SHP77 (cell line): ENCODE measurements at regions not wholly inside any gene's neighbourhood (a gene's known extent, or its start where the extent isn't known, plus 50 kb on each side); places are given as distances from the start of the nearest gene placed in this dataset.
A peak's percentile ranks its signal among the peaks of the same experiment; 100 is the strongest.

ENCODE experiments used
- DNase-seq, 2 experiments: peaks; one replicate each; lab custom pipeline; 2025; lab: John Stamatoyannopoulos, UW

DNA sequence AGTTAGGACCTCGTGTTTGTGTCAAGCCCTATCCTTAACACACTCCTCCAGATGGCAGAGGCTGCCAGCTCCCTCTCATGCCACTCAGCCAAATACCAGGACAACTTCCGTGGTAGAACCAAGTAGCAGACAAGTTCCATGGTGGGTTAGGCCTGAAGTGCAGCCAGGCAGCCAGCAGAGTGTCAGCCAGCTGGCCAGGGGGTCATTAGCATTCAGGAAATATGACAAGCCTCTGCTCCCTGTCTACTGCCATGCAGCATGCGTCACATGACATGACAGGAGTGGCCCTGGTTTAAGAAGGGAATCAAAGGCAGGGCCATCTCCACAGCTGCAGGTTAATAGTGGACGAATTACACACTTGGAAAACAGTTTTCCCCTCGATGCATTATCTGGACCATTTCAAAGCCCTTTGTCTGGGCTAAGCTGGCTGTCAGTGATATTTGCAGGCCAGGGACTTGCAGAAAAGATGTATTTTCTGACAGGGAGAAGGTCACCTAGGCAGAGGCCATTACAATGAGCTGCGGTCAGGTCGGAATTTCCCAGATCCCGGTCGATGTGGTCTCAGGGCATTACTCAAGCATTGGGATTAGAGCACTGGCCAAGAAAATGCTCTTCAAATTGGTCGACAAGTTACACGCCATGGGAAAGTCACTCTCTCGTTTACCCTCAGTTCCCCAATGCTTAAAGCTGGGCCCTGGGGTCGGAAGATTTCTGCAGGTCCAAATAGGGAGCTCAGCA is 461.7 kb upstream of the CADM1 start:
- DNase-seq: peak; percentile 43 to 80

DNA sequence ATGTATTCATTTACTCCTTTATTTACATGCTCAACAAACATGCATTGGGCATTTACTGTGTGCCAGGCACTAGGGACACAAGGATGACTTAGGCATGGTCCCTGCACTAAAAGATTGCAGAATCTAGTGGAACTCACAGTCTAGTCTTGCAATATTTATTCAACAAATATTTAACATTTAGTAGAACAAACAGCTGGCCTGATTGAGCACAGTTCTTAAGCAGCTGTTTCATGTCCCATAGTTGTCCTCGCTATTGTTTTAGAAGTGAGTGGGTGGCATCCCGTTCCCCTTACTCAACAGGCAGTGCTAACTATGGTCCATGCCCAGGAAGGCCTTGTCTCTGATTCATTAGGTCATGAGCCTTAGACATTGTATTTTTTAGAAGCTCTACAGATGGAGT is 459.9 kb upstream of the CADM1 start:
- no peak for DNase-seq

- DNase-seq: no peak
Observed at GRCh38 chr11:115963156-115963555, 458.9 kb upstream of the CADM1 start.

DNA sequence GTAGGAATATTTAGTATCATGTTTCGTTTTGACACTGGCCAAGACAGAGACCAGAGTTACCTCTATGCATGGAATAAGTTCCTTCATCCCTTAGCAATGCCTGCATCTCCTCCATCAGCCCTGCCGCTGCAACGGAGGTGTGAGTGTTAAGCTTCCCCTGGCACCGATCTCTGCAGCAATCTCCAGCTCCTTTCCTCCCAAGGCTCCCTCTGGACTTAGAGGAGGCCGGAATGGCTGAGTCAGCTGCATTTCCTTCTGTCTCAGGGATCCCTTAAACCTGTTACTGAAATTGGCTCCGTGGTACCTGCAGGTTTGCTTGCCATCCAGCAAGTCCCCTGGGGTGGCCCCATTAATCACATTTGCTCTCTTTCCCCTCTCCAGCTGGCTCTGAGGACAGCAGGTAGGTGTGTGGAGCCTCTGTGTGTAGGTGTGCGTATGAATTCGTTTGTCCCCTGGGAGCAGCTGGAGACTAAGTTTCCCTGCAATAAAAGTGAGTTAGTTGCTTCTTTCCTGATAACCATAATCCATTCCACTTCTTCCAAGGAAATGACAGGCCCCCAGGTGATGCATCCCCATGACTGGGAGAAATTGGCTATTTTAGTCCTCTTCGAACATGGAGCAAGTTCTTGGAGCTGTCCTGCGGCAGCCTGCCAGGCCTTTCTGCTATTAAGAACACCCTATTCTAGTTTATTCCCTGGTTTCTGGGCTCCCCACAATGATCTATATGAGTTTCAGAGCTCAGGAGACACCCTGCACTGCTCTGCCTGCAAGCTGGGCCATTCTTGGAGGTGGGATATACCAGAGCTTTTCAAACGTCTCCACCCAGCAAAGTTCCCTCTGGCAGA is 457.2 kb upstream of the CADM1 start:
- no peak for DNase-seq

GRCh38 chr11:115959081-115959486 is 454.9 kb upstream of the CADM1 start:
- DNase-seq: peak; percentile 87 to 88

- peak; percentile 84 to 85 for DNase-seq
Observed at GRCh38 chr11:115958089-115959000, 454.1 kb upstream of the CADM1 start.

DNA sequence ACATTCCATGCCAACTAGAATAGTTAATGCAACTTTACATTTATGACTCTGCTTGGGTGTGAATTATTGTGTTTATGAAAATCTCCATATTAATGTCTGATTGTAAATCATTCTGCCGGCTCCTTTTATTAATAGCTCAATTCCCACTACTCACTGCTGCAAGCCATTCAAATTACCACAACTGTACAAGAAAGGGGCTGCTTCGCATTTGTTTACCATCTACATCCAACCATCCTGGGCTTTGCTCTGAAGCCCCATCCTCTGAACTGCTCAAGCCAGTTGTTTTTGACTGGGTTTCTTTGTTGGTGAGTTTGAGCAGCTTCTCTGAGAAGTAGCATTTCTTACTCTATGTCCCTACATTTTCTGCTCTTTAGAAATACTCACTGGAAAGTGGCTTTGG is 451.6 kb upstream of the CADM1 start:
- no peak for DNase-seq

GRCh38 chr11:115950660-115951059 is 446.4 kb upstream of the CADM1 start:
- no peak for DNase-seq

- DNase-seq: no peak
Observed at GRCh38 chr11:115944596-115944995, 440.4 kb upstream of the CADM1 start.

- no peak for DNase-seq
Observed at GRCh38 chr11:115942011-115942410, 437.8 kb upstream of the CADM1 start.

- DNase-seq: no peak
Observed at GRCh38 chr11:115941481-115941993, 437.3 kb upstream of the CADM1 start.

DNA sequence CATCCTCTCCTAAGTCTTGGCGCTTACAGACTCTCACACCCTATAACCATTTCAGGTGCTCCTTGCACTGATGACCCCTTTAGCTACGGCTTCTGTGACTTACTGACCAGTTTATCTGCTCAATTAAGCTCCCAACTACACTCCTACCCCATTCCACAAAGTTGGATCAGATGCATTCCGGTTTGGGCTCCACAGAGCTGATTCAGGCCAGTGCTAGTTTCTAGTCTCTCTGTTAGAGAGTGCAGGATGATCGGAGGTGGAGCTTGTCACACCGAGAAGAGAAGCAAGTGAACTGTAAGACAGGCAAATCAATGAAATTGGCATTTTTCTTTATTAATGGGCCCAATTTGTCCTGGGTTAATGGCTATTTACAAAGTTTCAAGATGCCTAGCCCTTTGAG is 436.8 kb upstream of the CADM1 start:
- DNase-seq: no peak

DNA sequence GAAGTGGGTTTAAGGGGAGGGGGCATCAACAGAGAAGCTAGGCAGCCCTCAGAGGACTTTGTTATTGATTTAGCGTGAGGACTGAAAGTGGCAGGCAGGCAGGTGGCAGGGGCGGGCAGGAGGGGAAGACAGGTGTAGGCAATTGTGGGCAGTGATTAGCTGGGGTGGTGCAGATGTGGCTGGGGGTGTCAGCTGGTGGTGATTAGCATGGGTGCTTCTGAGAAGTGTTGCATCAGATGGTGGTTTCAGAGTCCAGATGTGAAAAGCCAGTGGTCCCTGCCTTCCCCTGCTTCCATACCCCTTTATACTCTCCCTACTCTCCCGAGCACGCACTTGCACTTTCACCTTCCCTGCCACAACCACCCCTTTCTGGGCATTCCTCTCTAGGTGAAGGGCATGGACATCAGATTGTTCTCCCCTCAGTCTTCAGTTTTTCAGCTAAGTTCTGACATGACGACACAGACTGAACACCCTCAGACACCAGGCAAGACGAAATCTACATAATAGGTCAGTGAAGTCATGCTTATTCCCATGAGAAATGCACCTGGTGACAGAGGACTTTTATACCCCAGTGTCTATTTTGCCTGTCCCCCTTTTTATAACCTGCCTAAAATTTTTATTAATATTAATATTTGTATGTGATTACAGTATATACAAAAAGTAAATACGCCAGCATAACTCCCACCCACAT is 435.7 kb upstream of the CADM1 start:
- peak; percentile 81 to 85 for DNase-seq

- DNase-seq: no peak
Observed at GRCh38 chr11:115939104-115939730, 435.0 kb upstream of the CADM1 start.

GRCh38 chr11:115933564-115933963 is 429.3 kb upstream of the CADM1 start:
- DNase-seq: no peak

GRCh38 chr11:115931548-115932083 is 427.4 kb upstream of the CADM1 start:
- no peak for DNase-seq

DNA sequence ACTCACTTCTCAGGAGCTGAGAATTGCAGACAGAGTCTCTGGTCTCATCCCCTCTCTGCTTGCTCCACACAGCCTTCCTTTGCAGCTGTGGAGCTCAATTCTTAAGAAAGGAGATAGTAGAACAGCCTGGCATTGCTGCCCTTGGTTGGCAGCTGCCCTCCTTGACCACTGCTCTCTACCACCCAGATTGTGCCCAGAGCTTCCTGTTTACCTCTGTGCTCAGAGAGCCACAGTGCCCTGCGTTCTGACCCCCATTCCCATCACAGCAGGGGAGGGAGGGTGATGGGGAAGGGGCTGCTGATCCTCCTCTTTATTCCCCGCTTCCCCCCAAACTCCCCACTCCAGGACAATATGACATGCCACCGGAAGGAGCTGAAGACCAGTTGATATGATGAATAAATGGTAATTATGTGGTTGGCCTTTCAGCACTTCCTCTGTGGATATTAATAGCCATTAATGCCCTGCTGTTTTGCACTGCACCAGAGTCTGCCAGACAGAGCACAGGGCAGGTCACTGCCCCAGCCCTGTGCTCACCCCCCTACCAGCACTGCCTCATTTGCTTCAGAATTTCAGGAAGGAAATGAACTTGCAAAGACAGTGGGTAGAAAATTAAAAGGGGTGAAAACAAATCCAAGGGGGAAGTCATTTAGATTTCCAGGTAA is 426.8 kb upstream of the CADM1 start:
- no peak for DNase-seq

GRCh38 chr11:115930291-115930690 is 426.1 kb upstream of the CADM1 start:
- DNase-seq: peak; percentile 37 to 47

- no peak for DNase-seq
Observed at GRCh38 chr11:115929618-115930129, 425.5 kb upstream of the CADM1 start.

DNA sequence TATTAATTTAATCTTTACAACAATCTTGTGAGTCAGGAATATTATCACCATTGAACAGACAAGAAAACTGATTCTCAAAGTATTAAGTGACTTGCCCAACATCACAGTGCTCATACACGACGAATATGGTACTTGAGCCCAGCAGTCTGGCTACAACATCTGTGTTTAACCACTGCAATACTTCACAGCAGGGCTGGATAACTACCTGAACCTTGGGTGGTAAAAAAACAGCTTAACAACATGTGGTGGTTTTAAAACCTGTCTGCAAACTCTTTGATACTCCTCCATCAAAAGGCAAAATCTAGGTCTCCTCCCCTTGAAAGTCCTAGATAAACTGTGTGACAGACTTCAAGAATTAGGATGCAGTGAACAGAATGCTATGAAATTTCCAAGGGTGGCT is 424.6 kb upstream of the CADM1 start:
- no peak for DNase-seq
